G401.6 (cell line): ENCODE measurements at regions not wholly inside any gene's neighbourhood (a gene's known extent, or its start where the extent isn't known, plus 50 kb on each side); places are given as distances from the start of the nearest gene placed in this dataset.
"Not testable (repeated sequence)": the region's sequence is repeated elsewhere in the genome, so short reads cannot be mapped to it uniquely, and the experiment has no call there.

Source experiments
- FAIRE-seq: peaks from 2 replicates; lab custom pipeline; 2012; peaks lifted over from hg19 to GRCh38; lab: Jason Lieb, UNC

- FAIRE-seq, result no peak
Observed at GRCh38 chr1:213474054-213474453, 423.0 kb downstream of the RPS6KC1 start.

DNA sequence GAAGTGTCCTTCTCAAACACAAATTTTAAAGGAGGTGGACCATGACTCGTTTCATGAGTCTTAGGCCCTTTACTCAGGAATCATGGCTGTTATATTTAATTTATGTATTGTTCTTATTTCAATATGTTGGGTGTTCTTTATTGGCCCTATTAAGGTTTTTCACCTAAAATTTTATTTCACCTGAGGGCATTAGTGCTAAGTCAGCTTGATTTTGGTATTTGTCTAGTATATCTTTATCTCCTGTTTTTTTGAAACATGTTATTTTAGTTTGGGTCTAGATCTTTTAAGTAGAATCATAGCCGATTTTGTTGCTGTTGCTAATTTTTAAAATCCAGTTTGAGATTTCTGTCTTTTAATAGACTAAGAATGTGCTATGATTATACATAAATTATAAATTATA lies 430.4 kb downstream of the RPS6KC1 start:
- no peak for FAIRE-seq

DNA sequence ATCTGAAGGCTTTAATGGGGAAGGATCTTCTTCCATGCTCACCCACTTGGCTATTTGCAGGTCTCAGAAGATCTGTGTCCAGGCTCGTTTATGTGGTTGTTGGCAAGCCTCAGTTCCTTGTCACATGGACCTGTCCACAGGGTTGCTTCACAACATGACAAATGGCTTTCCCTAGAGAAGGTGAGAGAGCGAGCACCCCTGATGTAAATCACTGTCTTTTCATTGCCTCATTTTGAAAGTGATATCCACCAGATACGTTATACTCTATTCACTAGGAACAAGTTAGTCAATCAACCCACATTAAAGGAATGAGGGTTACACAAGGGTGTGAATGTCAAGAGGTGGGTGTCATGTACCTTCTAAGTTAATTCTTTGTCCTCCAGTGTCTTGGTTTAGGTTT lies 433.3 kb downstream of the RPS6KC1 start:
- FAIRE-seq, result no peak

GRCh38 chr1:213484758-213485157 lies 433.7 kb downstream of the RPS6KC1 start:
- no peak for FAIRE-seq

DNA sequence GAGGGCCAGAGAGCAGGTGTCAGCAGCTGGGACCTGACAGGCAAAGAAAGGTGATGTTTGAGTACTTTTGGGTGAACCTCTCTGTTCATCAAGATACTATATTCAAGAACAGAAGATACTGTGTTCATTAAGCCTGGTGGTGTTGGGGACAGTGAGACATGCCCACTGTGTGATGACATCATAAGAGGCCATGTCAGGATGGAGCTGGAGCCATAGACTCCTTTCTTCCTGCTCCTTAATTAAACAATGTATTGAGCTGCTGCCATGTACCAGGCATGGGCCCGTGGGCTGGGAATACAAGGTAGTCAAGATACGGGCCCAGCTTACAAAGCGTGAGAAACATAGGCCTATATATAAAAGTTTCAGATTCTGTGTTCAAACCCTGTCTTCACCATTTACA lies 435.4 kb downstream of the RPS6KC1 start:
- FAIRE-seq, result no peak

DNA sequence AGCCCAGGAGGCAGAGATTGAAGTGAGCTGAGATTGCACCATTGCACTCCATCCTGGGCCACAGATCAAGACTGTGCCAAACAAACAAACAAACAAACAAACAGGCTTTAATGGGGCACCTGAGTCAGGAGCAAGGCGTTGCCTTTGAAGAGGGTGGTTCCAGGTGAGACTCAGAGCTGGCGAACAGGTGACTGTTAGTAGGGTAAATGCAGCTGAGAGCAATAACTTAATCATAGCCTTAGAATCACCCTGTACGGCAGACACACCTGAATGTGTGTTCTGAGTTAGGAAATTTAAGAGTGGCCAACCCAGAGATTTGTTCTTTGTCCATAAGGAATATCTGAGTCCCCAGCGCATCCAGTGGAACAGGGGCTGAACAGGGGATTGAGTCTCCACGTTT lies 440.4 kb downstream of the RPS6KC1 start:
- FAIRE-seq, result no peak

DNA sequence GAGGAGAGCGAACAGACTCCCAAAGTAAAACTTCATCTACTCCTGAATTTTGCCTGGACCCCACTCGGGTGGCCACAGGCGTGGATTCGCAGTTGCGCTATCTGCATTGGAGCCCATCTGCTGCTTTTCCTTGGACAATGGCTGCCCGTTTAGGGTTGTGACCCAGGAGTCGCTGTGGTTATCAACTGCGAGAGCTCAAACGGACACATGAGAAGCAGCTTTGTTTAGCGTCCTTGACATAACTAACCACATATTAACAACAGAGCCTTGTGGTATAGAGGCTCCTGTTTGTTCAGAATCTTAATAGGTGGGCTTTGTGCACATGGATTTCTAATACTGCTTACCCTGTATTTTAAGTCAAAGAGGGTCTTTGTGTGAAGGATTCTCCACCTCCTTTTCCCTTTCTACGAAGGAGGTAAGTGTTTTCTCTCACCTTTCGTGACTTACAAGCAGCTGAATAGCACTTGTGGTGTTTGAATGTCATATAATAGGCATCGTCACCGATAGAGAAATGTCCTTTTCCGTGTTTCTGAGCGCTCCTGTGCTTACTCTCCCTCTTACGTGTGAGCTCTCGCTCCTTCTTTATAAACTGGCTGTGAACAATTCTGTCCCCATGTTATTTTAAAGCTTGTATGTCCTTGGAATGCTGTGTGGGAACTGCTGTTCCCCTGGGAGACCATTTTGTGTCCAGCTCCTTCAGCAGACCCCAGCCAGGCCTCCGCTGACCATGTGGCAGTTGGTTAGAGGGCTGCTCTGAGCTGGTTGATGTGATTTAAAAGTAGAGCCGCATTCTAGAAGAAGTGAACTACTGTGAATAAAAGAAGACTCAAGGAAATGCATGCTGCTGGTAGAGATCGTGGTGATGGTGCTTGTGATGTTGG lies 441.4 kb downstream of the RPS6KC1 start:
- FAIRE-seq, result no peak

- FAIRE-seq, result no peak
Observed at GRCh38 chr1:213499444-213499843, 448.4 kb downstream of the RPS6KC1 start.

- FAIRE-seq, result no peak
Observed at GRCh38 chr1:213507472-213508223, 456.6 kb downstream of the RPS6KC1 start.

GRCh38 chr1:213511173-213511572 lies 460.1 kb downstream of the RPS6KC1 start:
- no peak for FAIRE-seq

GRCh38 chr1:213512316-213512715 lies 461.3 kb downstream of the RPS6KC1 start:
- no peak for FAIRE-seq

DNA sequence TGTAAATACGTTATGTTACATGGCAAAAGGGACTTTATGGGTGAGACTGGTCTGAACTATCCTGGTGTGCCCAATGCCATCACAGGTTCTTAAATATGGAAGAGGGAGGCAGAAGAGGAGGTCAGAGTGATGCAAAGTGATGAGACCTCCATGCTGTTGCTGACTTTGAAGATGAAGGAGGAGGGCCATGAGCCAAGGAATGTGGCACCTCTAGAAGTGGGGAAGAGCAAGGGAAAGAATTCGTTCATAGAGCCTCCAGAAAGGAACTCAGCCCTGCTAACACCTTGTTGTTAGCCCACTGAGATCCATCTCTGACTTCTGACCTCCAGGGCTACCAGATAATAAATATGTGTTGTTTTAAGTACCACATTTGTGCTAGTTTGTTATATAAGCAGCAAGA lies 462.0 kb downstream of the RPS6KC1 start:
- no peak for FAIRE-seq

GRCh38 chr1:213514408-213515179 lies 463.6 kb downstream of the RPS6KC1 start:
- FAIRE-seq, result not testable (repeated sequence)

- FAIRE-seq, result no peak
Observed at GRCh38 chr1:213519098-213519497, 468.1 kb downstream of the RPS6KC1 start.

GRCh38 chr1:213521206-213521605 lies 466.6 kb upstream of the PROX1 start:
- no peak for FAIRE-seq

GRCh38 chr1:213523781-213524398 lies 463.9 kb upstream of the PROX1 start:
- no peak for FAIRE-seq

DNA sequence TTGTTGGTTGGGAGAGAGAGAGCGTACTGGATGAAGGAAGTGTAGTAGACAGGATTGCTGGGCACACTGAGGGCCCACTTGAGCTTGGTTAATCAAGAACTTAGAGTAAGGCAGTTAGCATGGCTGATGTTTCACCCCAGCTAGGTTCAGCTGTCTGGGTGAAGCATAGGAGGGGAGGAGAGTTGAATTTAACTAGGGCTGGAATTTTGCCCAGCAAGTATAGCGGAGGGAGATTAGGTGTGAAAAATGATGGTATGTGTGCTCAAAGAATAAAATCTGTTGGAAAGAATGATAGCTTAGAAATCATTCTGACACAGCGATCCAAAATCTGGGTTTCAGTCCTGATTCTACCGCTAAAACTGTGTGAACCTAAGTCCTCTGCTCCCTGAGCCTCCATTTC lies 461.5 kb upstream of the PROX1 start:
- no peak for FAIRE-seq

DNA sequence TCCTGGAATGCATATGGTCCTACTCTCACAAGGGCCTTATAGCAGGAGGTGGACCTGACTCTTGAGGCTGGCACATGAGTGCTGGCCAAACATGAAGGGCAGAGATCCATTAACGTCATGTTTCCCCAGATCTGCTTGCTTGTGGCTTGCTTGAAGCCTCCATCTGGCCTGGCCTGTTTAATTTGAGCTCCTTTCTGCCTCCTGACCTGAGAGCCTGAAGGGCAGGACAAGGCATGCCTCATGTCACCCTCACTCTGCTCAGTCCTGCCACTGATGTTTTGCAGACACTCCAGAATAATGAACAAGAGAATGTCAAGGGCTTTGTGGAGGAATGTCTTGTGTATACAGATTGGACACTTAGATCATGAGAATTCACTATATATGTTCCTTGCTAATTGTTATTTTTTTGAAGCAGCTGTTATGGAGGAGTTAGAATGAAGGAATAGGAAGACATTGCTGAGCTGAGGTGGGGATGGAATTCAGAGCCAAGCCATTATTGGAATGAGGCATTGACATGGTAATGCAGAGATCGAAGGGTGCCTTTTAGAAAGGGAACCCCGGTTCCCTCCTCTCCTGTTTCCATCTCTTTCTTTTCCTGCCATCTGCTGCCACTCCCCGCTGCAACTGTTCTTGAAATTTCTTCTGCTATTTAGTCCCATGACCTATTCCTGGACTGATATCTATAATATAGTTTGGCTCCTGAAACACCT lies 457.0 kb upstream of the PROX1 start:
- FAIRE-seq, result no peak

DNA sequence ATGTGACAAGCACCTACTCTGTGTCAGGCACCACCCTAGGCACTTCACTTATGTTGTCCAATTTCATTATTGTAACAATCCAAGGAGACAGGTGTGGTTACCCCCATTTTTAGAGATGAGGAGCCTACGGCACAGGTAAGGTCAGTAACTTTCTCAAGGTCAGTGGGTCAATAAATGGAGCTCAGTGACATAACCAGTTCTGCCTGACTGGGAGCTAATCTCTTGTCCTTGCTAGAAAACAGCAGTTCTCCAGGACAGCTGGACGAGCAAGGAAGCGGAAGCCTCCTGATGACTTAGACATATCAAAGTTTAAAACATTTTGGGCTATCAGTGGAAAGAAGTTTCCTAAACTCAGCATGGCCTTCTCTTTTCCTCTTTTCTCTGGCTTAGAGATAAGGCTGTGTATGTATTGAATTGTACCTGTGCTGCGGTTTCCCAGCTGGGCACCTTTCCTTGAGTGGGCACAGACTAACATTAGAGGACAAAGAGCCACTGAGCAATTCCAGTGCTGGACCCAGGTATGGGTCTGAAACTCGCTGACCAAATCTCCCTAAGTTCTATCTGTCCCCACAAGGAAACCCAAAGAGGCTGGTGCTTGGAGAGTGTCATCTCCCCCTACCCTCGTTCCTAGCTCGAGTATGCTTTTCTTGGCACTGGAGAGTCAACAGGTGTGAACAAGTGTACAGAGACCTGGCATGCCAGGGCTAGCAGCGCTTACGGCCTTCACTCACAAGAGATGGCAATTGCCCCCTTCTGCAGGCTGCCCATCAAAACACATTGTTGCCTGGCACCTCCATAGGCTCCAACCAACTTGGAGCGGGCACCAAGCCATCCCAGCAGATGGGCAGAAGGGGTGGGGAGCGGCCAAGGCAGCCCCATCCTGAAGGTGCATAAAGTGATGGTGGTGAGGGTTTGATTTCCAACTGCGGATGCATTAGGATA lies 456.1 kb upstream of the PROX1 start:
- FAIRE-seq, result no peak

DNA sequence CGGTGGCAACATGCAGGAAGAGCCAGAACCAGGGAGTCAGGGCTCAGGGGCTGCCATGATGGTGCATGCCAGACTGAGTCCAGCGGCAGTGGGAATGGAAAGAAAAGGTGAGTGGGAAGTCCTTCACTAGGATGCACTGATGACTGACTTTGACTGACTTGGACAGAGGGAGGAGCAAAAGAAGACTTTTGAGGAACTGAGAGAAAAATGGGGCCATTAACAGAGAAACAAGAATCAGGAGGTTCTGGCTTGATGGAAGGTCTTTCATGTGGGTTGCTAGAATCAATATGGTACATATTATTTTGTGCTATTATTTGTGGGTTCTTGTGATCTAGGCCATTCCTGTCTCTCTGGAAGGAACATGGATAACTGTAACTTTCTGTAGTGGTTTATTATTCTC lies 454.6 kb upstream of the PROX1 start:
- no peak for FAIRE-seq

GRCh38 chr1:213535679-213536078 lies 452.1 kb upstream of the PROX1 start:
- no peak for FAIRE-seq
